ENCODE measurements at regions not wholly inside any gene's neighbourhood (a gene's known extent, or its start where the extent isn't known, plus 50 kb on each side); places are given as distances from the start of the nearest gene placed in this dataset.
"Not testable (repeated sequence)": the region's sequence is repeated elsewhere in the genome, so short reads cannot be mapped to it uniquely, and the experiment has no call there.

- no peak for DNase-seq
Measured at GRCh38 chr5:109588281-109589035, 101.3 kb upstream of the MAN2A1 start.

GRCh38 chr5:109584986-109585599, 104.6 kb upstream of the MAN2A1 start:
- intact Hi-C loops (cut with DNase I): no loop called here
- no peak for DNase-seq

More at GRCh38 chr5:109588281-109589035, 101.3 kb upstream of the MAN2A1 start:
- intact Hi-C loops (cut with DNase I): no loop called here

GRCh38 chr5:109580225-109580624, 109.5 kb upstream of the MAN2A1 start:
- intact Hi-C loops (cut with DNase I): no loop called here
- no peak for DNase-seq

GRCh38 chr5:109575506-109575905, 114.2 kb upstream of the MAN2A1 start:
- intact Hi-C loops (cut with DNase I): no loop called here
- no peak for DNase-seq

GRCh38 chr5:109574985-109575384, 114.7 kb upstream of the MAN2A1 start:
- intact Hi-C loops (cut with DNase I): no loop called here
- DNase-seq: no peak

- intact Hi-C loops (cut with DNase I): no loop called here
Measured at GRCh38 chr5:109573766-109574165, 116.0 kb upstream of the MAN2A1 start.

GRCh38 chr5:109573256-109573655, 116.5 kb upstream of the MAN2A1 start:
- intact Hi-C loops (cut with DNase I): no loop called here
- no peak for DNase-seq

More at GRCh38 chr5:109573766-109574165, 116.0 kb upstream of the MAN2A1 start:
- no peak for DNase-seq

- intact Hi-C loops (cut with DNase I): no loop called here
- no peak for DNase-seq
Measured at GRCh38 chr5:109571785-109572184, 117.9 kb upstream of the MAN2A1 start.

- intact Hi-C loops (cut with DNase I): no loop called here
- DNase-seq: no peak
Measured at GRCh38 chr5:109570362-109570874, 119.3 kb upstream of the MAN2A1 start.

GRCh38 chr5:109567374-109568044, 122.2 kb upstream of the MAN2A1 start:
- no peak for DNase-seq
- intact Hi-C loops (cut with DNase I): no loop called here

- intact Hi-C loops (cut with DNase I): no loop called here
- DNase-seq: no peak
Measured at GRCh38 chr5:109566361-109566760, 123.4 kb upstream of the MAN2A1 start.

GRCh38 chr5:109563739-109564138, 126.0 kb upstream of the MAN2A1 start:
- intact Hi-C loops (cut with DNase I): no loop called here
- no peak for DNase-seq

- intact Hi-C loops (cut with DNase I): no loop called here
- DNase-seq: no peak
Measured at GRCh38 chr5:109563189-109563588, 126.5 kb upstream of the MAN2A1 start.

GRCh38 chr5:109562441-109562840, 127.3 kb upstream of the MAN2A1 start:
- intact Hi-C loops (cut with DNase I): no loop called here
- no peak for DNase-seq

GRCh38 chr5:109561447-109561846, 128.3 kb upstream of the MAN2A1 start:
- intact Hi-C loops (cut with DNase I): no loop called here
- DNase-seq: no peak

GRCh38 chr5:109560554-109560953, 129.2 kb upstream of the MAN2A1 start:
- intact Hi-C loops (cut with DNase I): no loop called here
- DNase-seq: no peak

- no peak for DNase-seq
- intact Hi-C loops (cut with DNase I): no loop called here
Measured at GRCh38 chr5:109558952-109559351, 130.8 kb upstream of the MAN2A1 start.

GRCh38 chr5:109558364-109558763, 131.4 kb upstream of the MAN2A1 start:
- DNase-seq: no peak
- intact Hi-C loops (cut with DNase I): no loop called here

GRCh38 chr5:109553846-109554245, 135.9 kb upstream of the MAN2A1 start:
- intact Hi-C loops (cut with DNase I): no loop called here
- no peak for DNase-seq

- intact Hi-C loops (cut with DNase I): not testable (repeated sequence)
Measured at GRCh38 chr5:109551234-109551633, 138.5 kb upstream of the MAN2A1 start.

More at GRCh38 chr5:109551234-109551633, 138.5 kb upstream of the MAN2A1 start:
- DNase-seq: not testable (repeated sequence)

Data from head of caudate nucleus (tissue), 42 donors.